IPS-NIHi7 (cell line): ENCODE measurements at regions not wholly inside any gene's neighbourhood (a gene's known extent, or its start where the extent isn't known, plus 50 kb on each side); places are given as distances from the start of the nearest gene placed in this dataset.

Experiments
- DNase-seq: peaks from one replicate; pipeline ENCODE4 v3.0.0; 2012; ENCODE audit warnings: mixed read lengths; ENCODE audit errors: extremely low spot score

GRCh38 chr9:89863141-89863540, 258.3 kb downstream of the GADD45G start:
- DNase-seq, result no peak

- no peak for DNase-seq
Measured at GRCh38 chr9:89863837-89864236, 259.0 kb downstream of the GADD45G start.

- no peak for DNase-seq
Measured at GRCh38 chr9:89864257-89864656, 259.4 kb downstream of the GADD45G start.

- no peak for DNase-seq
Measured at GRCh38 chr9:89864731-89865130, 259.9 kb downstream of the GADD45G start.

- DNase-seq, result no peak
Measured at GRCh38 chr9:89865357-89865756, 260.5 kb downstream of the GADD45G start.

GRCh38 chr9:89865981-89866380, 261.2 kb downstream of the GADD45G start:
- DNase-seq, result no peak

GRCh38 chr9:89866701-89867100, 261.9 kb downstream of the GADD45G start:
- no peak for DNase-seq

GRCh38 chr9:89868100-89868499, 263.3 kb downstream of the GADD45G start:
- DNase-seq, result no peak

- no peak for DNase-seq
Measured at GRCh38 chr9:89869793-89870580, 265.2 kb downstream of the GADD45G start.

- no peak for DNase-seq
Measured at GRCh38 chr9:89871871-89872331, 267.1 kb downstream of the GADD45G start.

GRCh38 chr9:89872426-89872912, 267.7 kb downstream of the GADD45G start:
- no peak for DNase-seq

GRCh38 chr9:89872913-89873707, 268.3 kb downstream of the GADD45G start:
- no peak for DNase-seq

GRCh38 chr9:89873801-89874200, 269.0 kb downstream of the GADD45G start:
- DNase-seq, result no peak

- DNase-seq, result no peak
Measured at GRCh38 chr9:89874351-89875321, 269.8 kb downstream of the GADD45G start.

GRCh38 chr9:89877051-89878002, 272.5 kb downstream of the GADD45G start:
- no peak for DNase-seq

- DNase-seq, result no peak
Measured at GRCh38 chr9:89878003-89878411, 273.2 kb downstream of the GADD45G start.

- no peak for DNase-seq
Measured at GRCh38 chr9:89878687-89879086, 273.9 kb downstream of the GADD45G start.

- no peak for DNase-seq
Measured at GRCh38 chr9:89879276-89879675, 274.5 kb downstream of the GADD45G start.

GRCh38 chr9:89879701-89880100, 274.9 kb downstream of the GADD45G start:
- DNase-seq, result no peak

- DNase-seq, result no peak
Measured at GRCh38 chr9:89880161-89880560, 275.3 kb downstream of the GADD45G start.
